Aorta (tissue), 5 donors: ENCODE measurements at regions not wholly inside any gene's neighbourhood (a gene's known extent, or its start where the extent isn't known, plus 50 kb on each side); places are given as distances from the start of the nearest gene placed in this dataset.

Experiments used
- ATAC-seq: fragments of 200-7000 bp; cut with Tn5 transposase; one replicate; pipeline ENCODE4 v1.9.1; 2022; ENCODE audit warnings: moderate library complexity; ENCODE audit not compliant: low FRiP score
- DNase-seq, 2 donors: peaks; one replicate each; pipeline ENCODE4 v3.0.0-alpha.2; 2020
- H3K27ac ChIP-seq, 2 donors: one replicate each; pipeline ENCODE4 v1.5.1; 2013; ENCODE audit warnings: low read length in 2 of 2, mild to moderate bottlenecking in 2 of 2, moderate library complexity in 2 of 2, control low read depth in 1 of 2, inconsistent platforms in 1 of 2, low read depth in 1 of 2
- H3K27me3 ChIP-seq, 2 donors: one replicate each; pipeline ENCODE4 v1.6.1; 2013; ENCODE audit warnings: control low read depth in 1 of 2, low read length in 1 of 2, mild to moderate bottlenecking in 1 of 2, moderate library complexity in 1 of 2; ENCODE audit not compliant: insufficient read depth in 2 of 2, control insufficient read depth in 1 of 2
- H3K36me3 ChIP-seq, 2 donors: one replicate each; pipeline ENCODE4 v1.6.1; 2013; ENCODE audit warnings: control low read depth in 1 of 2, low read length in 1 of 2, mild to moderate bottlenecking in 1 of 2; ENCODE audit not compliant: insufficient read depth in 2 of 2, control insufficient read depth in 1 of 2
- H3K4me1 ChIP-seq, 2 donors: one replicate each; pipeline ENCODE4 v1.6.1; 2013; ENCODE audit warnings: low read length in 2 of 2, control low read depth in 1 of 2, mild to moderate bottlenecking in 1 of 2, moderate library complexity in 1 of 2; ENCODE audit not compliant: insufficient read depth in 2 of 2, control insufficient read depth in 1 of 2
- H3K4me3 ChIP-seq, 2 donors: one replicate each; pipeline ENCODE4 v1.5.1; 2013; ENCODE audit warnings: low read length in 2 of 2, control low read depth in 1 of 2, mild to moderate bottlenecking in 1 of 2
- H3K9me3 ChIP-seq: one replicate; pipeline ENCODE4 v1.6.1; 2013; ENCODE audit warnings: mild to moderate bottlenecking, low read length; ENCODE audit not compliant: control insufficient read depth
- WGBS, 2 donors: extraction: QIAGEN DNeasy Blood & Tissue Kit; methylation state at CpG; one replicate each; pipeline ENCODE4 v1.1.7; 2013; 5-methylcytosine and 5-hydroxymethylcytosine counted together
- intact Hi-C, 2 donors: fragments of 100-400 bp; cut with DNase I; formaldehyde crosslinking; loops; one replicate each; pipeline versions ENCODE4 v1.14.2 to v1.15.0; 2022
- donor health status: healthy with polysubstance abuse.
- donor health status: Bipolar disorder and iron deficiency.
- donor health status: DM: no; HTN: no; CAD: no.
- donor health status: DM: no; HTN: no; CAD: no.
- donor health status: DM: yes; HTN: yes; CAD: no.

DNA sequence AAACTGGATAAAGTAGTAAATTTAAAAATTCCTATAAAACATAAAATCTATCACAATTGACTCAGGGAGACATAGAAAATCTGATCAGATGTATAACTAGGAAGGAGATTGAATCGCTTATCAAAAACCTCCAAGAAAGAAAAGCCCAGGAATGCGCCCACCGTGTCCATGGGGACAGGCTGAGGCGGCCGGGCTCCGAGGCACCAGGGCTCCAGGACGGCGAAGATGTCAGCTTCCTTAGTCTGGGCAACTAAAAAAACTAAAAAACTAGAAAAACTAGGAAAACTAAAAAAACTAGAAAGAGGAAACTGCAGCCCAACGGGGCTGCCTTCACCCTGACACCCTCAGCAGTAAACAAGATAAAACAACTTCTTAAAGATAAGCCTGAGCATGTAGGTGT, 229.0 kb upstream of the RAB4A start:
- H3K27ac ChIP-seq = no peak overlapping the region
- H3K36me3 ChIP-seq = no peaks in the 10 kb centered on the region
- no peaks in the 10 kb centered on the region for H3K4me1 ChIP-seq
- no peaks in the 10 kb centered on the region for H3K27me3 ChIP-seq
- ATAC-seq (no peak), DNase-seq (no peak)
- H3K4me3 ChIP-seq = no peak overlapping the region
- H3K9me3 ChIP-seq = no peaks in the 10 kb centered on the region
- 89% methylated on average over 9 of the region's 9 CpGs for WGBS, 2 donors
- intact Hi-C loops = no loop called here

DNA sequence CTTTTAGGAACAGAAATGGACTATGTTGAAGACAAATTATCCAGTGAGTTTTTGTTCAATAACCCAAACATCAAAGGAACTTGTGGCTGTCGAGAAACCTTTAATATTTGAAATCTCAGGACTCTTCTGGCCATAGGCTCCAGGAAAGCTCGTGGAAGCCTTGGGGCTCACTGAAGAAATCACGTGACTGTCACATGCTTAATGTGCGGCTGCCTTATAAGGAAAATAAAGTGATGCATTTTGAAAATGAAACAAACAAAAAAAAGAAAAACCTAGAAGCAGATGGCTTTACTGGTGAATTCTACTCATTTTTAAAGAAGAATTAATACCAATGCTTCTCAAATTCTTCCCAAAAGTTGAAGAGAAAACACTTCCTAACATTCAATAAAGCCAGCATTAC, 228.4 kb upstream of the RAB4A start:
- ATAC-seq (no peak), DNase-seq (no peak)
- Histone ChIP-seq H3K4me1 (no peaks in the 10 kb centered on the region), H3K36me3 (no peaks in the 10 kb centered on the region), H3K27ac (no peak overlapping the region), H3K27me3 (no peaks in the 10 kb centered on the region), H3K9me3 (no peaks in the 10 kb centered on the region), H3K4me3 (no peak overlapping the region)
- WGBS, 2 donors = 72 to 82% methylated on average over 4 of the region's 4 CpGs
- intact Hi-C loops = no loop called here

DNA sequence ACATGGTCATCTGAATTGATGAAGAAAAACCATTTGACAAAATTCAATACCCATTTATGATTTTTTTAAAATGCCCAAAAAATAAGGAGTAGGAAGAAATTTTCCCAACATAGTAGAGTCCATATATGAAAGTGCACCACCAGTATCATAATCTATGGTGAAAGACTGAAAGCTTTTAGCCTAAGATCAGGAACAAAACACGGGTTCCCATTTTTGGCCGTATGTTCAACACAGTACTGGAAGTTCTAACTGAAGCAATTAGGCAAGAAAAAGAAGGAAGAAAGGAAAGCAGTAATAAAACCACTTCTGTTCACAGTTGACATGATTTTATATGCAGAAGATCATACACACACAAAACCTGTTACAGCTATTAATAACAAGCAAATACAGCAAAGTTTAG, 227.8 kb upstream of the RAB4A start:
- DNase-seq = no peak
- Histone ChIP-seq H3K4me3 (no peak overlapping the region), H3K9me3 (no peaks in the 10 kb centered on the region), H3K4me1 (no peaks in the 10 kb centered on the region), H3K27me3 (no peaks in the 10 kb centered on the region), H3K36me3 (no peaks in the 10 kb centered on the region), H3K27ac (no peak overlapping the region)
- ATAC-seq = no peak
- intact Hi-C loops = no loop called here
- 84 to 88% methylated on average over 2 of the region's 2 CpGs for WGBS, 2 donors

DNA sequence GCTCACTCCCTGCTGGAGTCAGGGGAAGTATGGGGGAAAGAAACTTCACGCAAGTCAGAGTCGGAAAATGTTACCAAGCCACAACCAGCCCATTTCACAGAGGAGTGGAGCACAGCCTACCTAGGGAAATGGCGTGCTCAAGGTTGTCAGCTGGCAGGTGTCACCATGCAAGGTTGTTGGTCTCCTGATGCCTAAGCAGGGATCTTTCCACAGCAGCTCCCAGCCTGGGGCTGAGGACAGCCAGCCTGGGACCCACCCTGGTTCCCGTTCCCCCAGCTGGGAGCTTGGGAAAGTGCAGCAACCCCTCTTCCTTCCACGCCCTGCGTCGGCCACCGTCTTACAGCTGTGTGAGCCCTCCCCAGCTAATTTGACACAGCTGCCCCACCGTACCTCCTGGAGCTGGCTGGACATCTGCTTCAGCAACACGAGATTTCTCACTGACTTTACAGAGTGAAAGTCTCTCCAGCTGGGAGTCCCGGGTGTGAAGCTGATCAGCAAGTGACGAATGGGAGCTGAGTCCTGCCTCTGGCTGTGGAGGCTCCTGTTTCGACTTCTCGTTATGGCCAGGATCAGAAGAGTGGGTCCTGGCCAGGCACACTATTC, 224.6 kb upstream of the RAB4A start:
- intact Hi-C loops = no loop called here
- WGBS, 2 donors = 77 to 85% methylated on average over 14 of the region's 14 CpGs
- H3K27me3 ChIP-seq = no peaks in the 10 kb centered on the region
- no peaks in the 10 kb centered on the region for H3K36me3 ChIP-seq
- no peak for ATAC-seq
- no peaks in the 10 kb centered on the region for H3K9me3 ChIP-seq
- no peak overlapping the region for H3K4me3 ChIP-seq
- no peaks in the 10 kb centered on the region for H3K4me1 ChIP-seq
- no peak overlapping the region for H3K27ac ChIP-seq
- no peak for DNase-seq

DNA sequence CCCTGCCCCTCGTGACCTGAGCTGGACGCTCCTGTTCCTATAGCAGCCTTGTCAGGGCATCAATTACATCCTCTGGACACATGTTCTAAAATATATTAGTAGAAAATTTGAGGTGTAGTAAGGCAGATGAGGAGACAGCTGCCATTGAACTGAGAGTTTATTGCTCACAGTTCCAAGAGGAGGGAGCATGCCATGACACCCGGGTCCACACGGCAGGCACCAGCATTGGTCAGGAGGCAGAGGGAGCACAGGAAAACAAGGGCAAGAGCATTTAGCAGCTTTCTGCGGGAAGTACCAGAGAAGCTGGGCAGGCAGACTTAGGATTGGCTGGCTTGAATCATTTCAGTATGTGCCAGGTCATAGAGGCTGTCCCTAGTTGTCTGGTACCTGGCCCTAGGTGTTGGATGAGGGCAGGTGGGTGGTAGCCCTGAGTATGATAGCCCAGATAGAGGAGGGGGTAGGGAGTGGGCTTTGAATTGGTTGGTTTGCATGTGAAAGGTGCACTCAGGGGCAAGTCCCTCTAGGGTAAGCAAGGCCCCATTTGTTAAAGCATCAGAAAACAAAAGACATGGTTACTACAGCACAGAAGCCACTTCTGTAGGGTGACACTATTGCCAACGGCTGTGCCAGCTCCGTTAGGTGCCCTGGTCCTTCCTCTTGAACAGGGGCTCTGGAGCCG, 223.6 kb upstream of the RAB4A start:
- no peak overlapping the region for H3K27ac ChIP-seq
- intact Hi-C loops = no loop called here
- no peak overlapping the region for H3K4me3 ChIP-seq
- DNase-seq (no peak), ATAC-seq (no peak)
- H3K36me3 ChIP-seq = no peaks in the 10 kb centered on the region
- no peaks in the 10 kb centered on the region for H3K27me3 ChIP-seq
- H3K4me1 ChIP-seq = no peaks in the 10 kb centered on the region
- H3K9me3 ChIP-seq = no peaks in the 10 kb centered on the region
- WGBS, 2 donors = 95% methylated on average over 8 of the region's 8 CpGs

DNA sequence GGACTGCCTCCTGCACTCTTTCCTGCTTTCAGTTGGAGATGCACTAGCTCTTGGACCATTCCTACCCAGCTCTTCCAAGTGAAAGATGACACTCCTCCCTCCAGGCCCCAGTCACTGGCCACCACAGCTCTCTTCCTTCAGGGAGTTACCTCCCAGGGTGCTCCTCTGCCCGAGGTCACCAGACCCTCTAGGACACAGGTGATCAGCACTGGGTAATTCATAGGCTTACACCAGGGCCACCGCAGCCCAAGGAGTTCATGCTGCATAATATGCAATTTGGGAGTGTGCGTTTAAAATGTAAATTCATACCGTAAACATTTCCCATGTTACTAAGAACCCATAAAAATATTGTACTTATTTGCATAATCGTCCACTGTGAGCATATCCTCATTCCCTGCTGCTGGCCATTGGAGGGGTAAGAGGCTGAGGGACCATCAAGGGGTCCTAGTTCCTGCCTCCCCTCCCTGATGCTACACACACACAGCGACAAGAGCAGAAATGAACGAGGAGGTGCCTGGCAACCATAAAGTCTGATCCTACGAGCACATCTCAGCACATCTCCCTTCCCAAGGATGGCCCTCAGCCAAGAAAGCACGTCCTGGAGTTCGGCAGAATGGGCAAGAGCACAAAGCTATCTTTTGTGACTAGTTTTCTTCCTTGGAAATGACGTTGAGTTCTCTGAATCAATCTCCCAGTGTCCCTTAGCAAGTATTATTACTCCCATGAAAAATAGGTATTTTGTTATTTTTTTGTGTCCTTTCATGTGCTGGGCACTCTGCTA, 222.9 kb upstream of the RAB4A start:
- H3K36me3 ChIP-seq = no peaks in the 10 kb centered on the region
- intact Hi-C loops = no loop called here
- ATAC-seq (no peak), DNase-seq (no peak)
- H3K4me1 ChIP-seq = no peaks in the 10 kb centered on the region
- no peak overlapping the region for H3K4me3 ChIP-seq
- H3K27ac ChIP-seq = no peak overlapping the region
- 87 to 90% methylated on average over 11 of the region's 11 CpGs for WGBS, 2 donors
- no peaks in the 10 kb centered on the region for H3K27me3 ChIP-seq
- H3K9me3 ChIP-seq = no peaks in the 10 kb centered on the region

DNA sequence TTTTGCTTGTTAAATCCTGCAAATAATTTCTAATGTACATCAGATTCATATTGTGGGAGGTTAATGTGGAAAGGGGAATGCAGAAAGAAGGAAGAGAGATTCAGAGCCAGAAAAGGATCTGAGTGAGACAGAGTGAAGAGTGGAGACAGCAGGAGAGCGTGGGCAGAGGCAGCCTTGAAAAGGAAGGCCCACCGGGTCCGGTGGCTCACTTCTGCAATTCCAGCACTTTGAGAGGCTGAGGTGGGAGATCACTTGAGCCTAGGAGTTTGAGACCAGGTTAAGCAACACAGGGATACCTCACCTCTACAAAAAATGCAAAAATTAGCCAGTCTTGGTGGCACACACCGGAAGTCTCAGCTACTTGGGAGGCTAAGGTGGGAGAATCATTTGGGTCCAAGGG, 222.0 kb upstream of the RAB4A start:
- H3K36me3 ChIP-seq = no peaks in the 10 kb centered on the region
- intact Hi-C loops = no loop called here
- WGBS, 2 donors = 96 to 97% methylated on average over 4 of the region's 4 CpGs
- H3K4me1 ChIP-seq = no peaks in the 10 kb centered on the region
- no peak for DNase-seq
- H3K27me3 ChIP-seq = no peaks in the 10 kb centered on the region
- no peak overlapping the region for H3K27ac ChIP-seq
- no peaks in the 10 kb centered on the region for H3K9me3 ChIP-seq
- H3K4me3 ChIP-seq = no peak overlapping the region
- no peak for ATAC-seq

DNA sequence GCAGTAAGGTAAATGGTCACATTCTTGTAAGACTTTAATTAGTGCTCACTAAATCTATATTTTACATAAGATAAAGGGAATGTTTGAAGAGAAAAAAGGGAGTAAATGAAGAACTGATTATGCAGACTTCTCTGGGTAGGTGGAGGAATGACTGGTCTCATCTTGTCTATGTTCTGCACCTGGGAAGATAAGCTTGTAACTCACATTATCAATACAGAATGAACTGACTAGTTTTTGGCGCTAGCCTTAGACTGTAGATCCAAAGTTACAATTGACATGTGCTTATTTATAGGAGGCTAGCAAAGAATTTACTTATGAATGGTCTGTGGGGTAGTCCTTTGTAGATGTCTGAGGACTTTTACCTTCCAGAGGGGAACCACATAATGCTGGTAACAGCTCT, 214.9 kb upstream of the RAB4A start:
- intact Hi-C loops = no loop called here
- ATAC-seq (no peak), DNase-seq (no peak)
- Histone ChIP-seq H3K36me3 (no peaks in the 10 kb centered on the region), H3K4me3 (no peak overlapping the region), H3K4me1 (peaks cover 0 to 2% of the 10 kb centered on the region in 2 donors), H3K27me3 (no peaks in the 10 kb centered on the region), H3K27ac (no peak overlapping the region), H3K9me3 (no peaks in the 10 kb centered on the region)
- WGBS, 2 donors = 97 to 100% methylated on average over 1 of the region's 1 CpG

DNA sequence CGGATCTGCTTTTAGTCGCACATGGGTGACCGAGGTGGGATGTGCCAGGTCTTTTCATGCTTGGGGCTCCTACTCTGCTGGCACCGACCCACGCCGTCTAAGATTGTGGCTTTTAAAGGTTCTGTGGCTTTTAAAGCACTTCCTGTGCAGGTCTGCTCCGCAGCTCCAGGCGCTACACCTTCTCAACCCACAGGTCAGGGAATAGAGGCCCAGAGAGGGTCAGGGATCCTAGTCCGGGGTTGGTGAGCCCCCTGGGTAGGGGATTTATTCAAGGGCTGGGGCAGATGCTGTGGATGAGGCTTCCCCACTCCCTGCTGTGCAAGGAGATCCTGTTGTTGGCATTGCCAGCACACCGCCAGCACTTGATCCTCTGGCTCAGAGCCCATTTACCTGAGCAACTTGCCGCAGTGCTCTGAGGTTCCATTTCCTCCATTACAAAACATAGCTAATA, 212.8 kb upstream of the RAB4A start:
- no peaks in the 10 kb centered on the region for H3K9me3 ChIP-seq
- no peak for ATAC-seq
- H3K36me3 ChIP-seq = no peaks in the 10 kb centered on the region
- H3K27ac ChIP-seq = no peak overlapping the region
- H3K4me3 ChIP-seq = no peak overlapping the region
- intact Hi-C loops = no loop called here
- WGBS, 2 donors = 93 to 94% methylated on average over 11 of the region's 11 CpGs
- DNase-seq = no peak
- H3K4me1 ChIP-seq = peaks cover 0 to 2% of the 10 kb centered on the region in 2 donors
- H3K27me3 ChIP-seq = no peaks in the 10 kb centered on the region
